ENCODE measurements at regions not wholly inside any gene's neighbourhood (a gene's known extent, or its start where the extent isn't known, plus 50 kb on each side); places are given as distances from the start of the nearest gene placed in this dataset.

DNA sequence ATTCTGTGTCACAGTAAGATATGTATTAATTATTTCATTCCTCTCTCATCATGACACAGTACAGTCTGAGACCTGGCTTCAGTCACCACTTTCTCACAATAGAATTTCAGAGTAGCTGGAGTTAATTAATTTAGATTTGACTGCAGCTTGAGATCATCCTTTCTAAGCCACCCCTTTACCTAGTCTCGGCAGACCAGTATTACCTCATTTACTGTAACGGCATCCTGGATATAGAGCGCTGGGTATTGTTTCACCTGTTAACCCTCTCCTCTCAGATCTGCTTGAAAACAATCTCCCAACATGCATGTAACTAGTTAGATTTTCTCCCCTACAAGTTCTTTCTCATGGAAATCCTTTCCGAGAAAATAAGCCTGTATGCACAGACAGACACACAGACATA, 1057.5 kb downstream of the GATA3 start:
- TF ChIP-seq ARNTL (CRISPR knock-in tag; IDR thresholded peaks at IDR 0.05; ENCODE audit: borderline replicate concordance, low read depth): no peak
- TF ChIP-seq, protein P1, sequence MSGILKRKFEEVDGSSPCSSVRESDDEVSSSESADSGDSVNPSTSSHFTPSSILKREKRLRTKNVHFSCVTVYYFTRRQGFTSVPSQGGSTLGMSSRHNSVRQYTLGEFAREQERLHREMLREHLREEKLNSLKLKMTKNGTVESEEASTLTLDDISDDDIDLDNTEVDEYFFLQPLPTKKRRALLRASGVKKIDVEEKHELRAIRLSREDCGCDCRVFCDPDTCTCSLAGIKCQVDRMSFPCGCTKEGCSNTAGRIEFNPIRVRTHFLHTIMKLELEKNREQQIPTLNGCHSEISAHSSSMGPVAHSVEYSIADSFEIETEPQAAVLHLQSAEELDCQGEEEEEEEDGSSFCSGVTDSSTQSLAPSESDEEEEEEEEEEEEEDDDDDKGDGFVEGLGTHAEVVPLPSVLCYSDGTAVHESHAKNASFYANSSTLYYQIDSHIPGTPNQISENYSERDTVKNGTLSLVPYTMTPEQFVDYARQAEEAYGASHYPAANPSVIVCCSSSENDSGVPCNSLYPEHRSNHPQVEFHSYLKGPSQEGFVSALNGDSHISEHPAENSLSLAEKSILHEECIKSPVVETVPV (CRISPR knock-in tag; IDR thresholded peaks at IDR 0.05): no peak
- TF ChIP-seq, protein P2, sequence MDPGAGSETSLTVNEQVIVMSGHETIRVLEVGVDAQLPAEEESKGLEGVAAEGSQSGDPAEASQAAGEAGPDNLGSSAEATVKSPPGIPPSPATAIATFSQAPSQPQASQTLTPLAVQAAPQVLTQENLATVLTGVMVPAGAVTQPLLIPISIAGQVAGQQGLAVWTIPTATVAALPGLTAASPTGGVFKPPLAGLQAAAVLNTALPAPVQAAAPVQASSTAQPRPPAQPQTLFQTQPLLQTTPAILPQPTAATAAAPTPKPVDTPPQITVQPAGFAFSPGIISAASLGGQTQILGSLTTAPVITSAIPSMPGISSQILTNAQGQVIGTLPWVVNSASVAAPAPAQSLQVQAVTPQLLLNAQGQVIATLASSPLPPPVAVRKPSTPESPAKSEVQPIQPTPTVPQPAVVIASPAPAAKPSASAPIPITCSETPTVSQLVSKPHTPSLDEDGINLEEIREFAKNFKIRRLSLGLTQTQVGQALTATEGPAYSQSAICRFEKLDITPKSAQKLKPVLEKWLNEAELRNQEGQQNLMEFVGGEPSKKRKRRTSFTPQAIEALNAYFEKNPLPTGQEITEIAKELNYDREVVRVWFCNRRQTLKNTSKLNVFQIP (CRISPR knock-in tag; IDR thresholded peaks at IDR 0.05; ENCODE audit: borderline replicate concordance, low read depth): no peak
- no peak for TF ChIP-seq ZNF8 (CRISPR knock-in tag; IDR thresholded peaks at IDR 0.05)
- no peak; the same call in 1 of the 2 replicates for TF ChIP-seq TCF4 (CRISPR knock-in tag; IDR thresholded peaks at IDR 0.05; ENCODE audit: borderline replicate concordance)
